Endothelial cell of umbilical vein (primary cell): ENCODE measurements at regions not wholly inside any gene's neighbourhood (a gene's known extent, or its start where the extent isn't known, plus 50 kb on each side); places are given as distances from the start of the nearest gene placed in this dataset.
"Not testable (repeated sequence)": the region's sequence is repeated elsewhere in the genome, so short reads cannot be mapped to it uniquely, and the experiment has no call there.

Experiments used
- BruUV-seq: library from RNA; stranded (reverse); fragments of 400-500 nt; replicated peaks from 2 replicates; lab custom pipeline; 2021; lab: Mats Ljungman, UMichigan
- CTCF ChIA-PET: fragments of 300-600, 350-600 bp; sonication (Branson Sonifier 250); formaldehyde crosslinking; loops from one replicate; lab custom pipeline; 2021; ENCODE audit warnings: antibody characterized with exemption, inconsistent platforms; lab: Charles Lee
- POLR2A ChIA-PET: fragments of 300-600, 350-600 bp; sonication (Branson Sonifier 250); formaldehyde crosslinking; loops from one replicate; lab custom pipeline; 2021; ENCODE audit warnings: antibody characterized with exemption, inconsistent platforms; lab: Charles Lee
- DNase-seq: peaks from one replicate; pipeline ENCODE4 v3.0.0-alpha.2; 2011; ENCODE audit warnings: low read depth, low spot score
- FAIRE-seq: peaks from 2 replicates; lab custom pipeline; 2011; peaks lifted over from hg19 to GRCh38; lab: Jason Lieb, UNC
- H2AFZ ChIP-seq: 2 replicates; pipeline ENCODE4 v1.6.0; 2012; ENCODE audit warnings: low read depth, low read length, control low read depth, inconsistent platforms
- H3K27ac ChIP-seq: 2 replicates; pipeline ENCODE4 v1.5.1; 2011; ENCODE audit warnings: low read depth, mild to moderate bottlenecking, control low read depth, low read length, moderate library complexity; ENCODE audit not compliant: insufficient read depth
- H3K27me3 ChIP-seq, 2 experiments: 2 replicates each; pipeline versions ENCODE4 v1.6.0 to v1.6.1; 2011; ENCODE audit warnings: low read length in 2 of 2, mixed read lengths in 1 of 2; ENCODE audit not compliant: control insufficient read depth in 2 of 2, insufficient read depth in 2 of 2
- H3K36me3 ChIP-seq, 2 experiments: 2 replicates in 1 of 2; 3 replicates in 1 of 2; pipeline ENCODE4 v1.5.1; 2011; ENCODE audit warnings: low read length in 2 of 2, mild to moderate bottlenecking in 1 of 2, moderate library complexity in 1 of 2; ENCODE audit not compliant: control insufficient read depth in 2 of 2, insufficient read depth in 2 of 2; ENCODE audit errors: extremely low read depth in 1 of 2
- H3K4me1 ChIP-seq: 3 replicates; pipeline ENCODE4 v1.5.1; 2011; ENCODE audit warnings: mild to moderate bottlenecking, low read length; ENCODE audit not compliant: control insufficient read depth, insufficient read depth; ENCODE audit errors: extremely low read depth
- H3K4me2 ChIP-seq: 2 replicates; pipeline ENCODE4 v1.6.1; 2011; ENCODE audit warnings: low read length, control low read depth, mixed read lengths; ENCODE audit not compliant: insufficient read depth
- H3K4me3 ChIP-seq, 3 experiments: fragments of 200-600 bp in 1 of 3; sonication (generic), shearing (Covaris generic) in 1 of 3; replicated peaks in 1 of 3; 2 replicates each; pipeline ENCODE4 v1.5.1; 2011 to 2016; ENCODE audit warnings: control low read depth in 3 of 3, low read length in 3 of 3, mild to moderate bottlenecking in 2 of 3, inconsistent platforms in 1 of 3, low read depth in 1 of 3, moderate library complexity in 1 of 3; ENCODE audit not compliant: insufficient read depth in 1 of 3
- H3K79me2 ChIP-seq: 2 replicates; pipeline ENCODE4 v1.6.0; 2012; ENCODE audit warnings: low read length, inconsistent platforms; ENCODE audit not compliant: control insufficient read depth, insufficient read depth
- H3K9ac ChIP-seq: replicated peaks from 2 replicates; pipeline ENCODE3; 2011; ENCODE audit warnings: low read length, control low read depth; ENCODE audit not compliant: insufficient read depth; ENCODE audit errors: extremely low read depth
- H3K9me1 ChIP-seq: replicated peaks from 3 replicates; pipeline ENCODE4 v1.6.0; 2011; ENCODE audit warnings: mild to moderate bottlenecking, low read length; ENCODE audit not compliant: control insufficient read depth, insufficient read depth; ENCODE audit errors: extremely low read depth
- H3K9me3 ChIP-seq: replicated peaks from 2 replicates; pipeline ENCODE4 v1.5.1; 2012; ENCODE audit warnings: low read length, inconsistent platforms; ENCODE audit not compliant: control insufficient read depth, insufficient read depth
- H4K20me1 ChIP-seq: replicated peaks from 2 replicates; pipeline ENCODE3; 2011; ENCODE audit warnings: mild to moderate bottlenecking, low read length; ENCODE audit not compliant: control insufficient read depth, insufficient read depth; ENCODE audit errors: extremely low read depth
- EZH2 ChIP-seq: IDR thresholded peaks from 2 replicates; pipeline ENCODE4 v1.6.1; 2012; ENCODE audit warnings: borderline replicate concordance, low read depth, mild to moderate bottlenecking, moderate library complexity, low read length, inconsistent platforms; ENCODE audit not compliant: severe bottlenecking
- FOS ChIP-seq: IDR thresholded peaks from 2 replicates; pipeline ENCODE4 v1.6.1; 2011; ENCODE audit warnings: mild to moderate bottlenecking, low read length, moderate library complexity, borderline replicate concordance; ENCODE audit not compliant: insufficient read depth
- GATA2 ChIP-seq: IDR thresholded peaks from 2 replicates; pipeline ENCODE4 v1.7.0; 2011; ENCODE audit warnings: low read depth, mild to moderate bottlenecking, moderate library complexity, mixed read lengths, low read length; ENCODE audit not compliant: insufficient read length, insufficient read depth
- JUN ChIP-seq: IDR thresholded peaks from 2 replicates; pipeline ENCODE4 v1.6.1; 2011; ENCODE audit warnings: borderline replicate concordance, low read depth; ENCODE audit not compliant: insufficient read length, insufficient read depth
- MYC ChIP-seq: IDR thresholded peaks from one replicate; pipeline ENCODE4 v1.6.1; 2011; ENCODE audit warnings: mild to moderate bottlenecking, low read depth, low read length
- POLR2A ChIP-seq: IDR thresholded peaks from 2 replicates; pipeline ENCODE4 v1.6.1; 2012; ENCODE audit warnings: low read depth, mild to moderate bottlenecking, control low read depth, low read length
- POLR2AphosphoS5 ChIP-seq: IDR thresholded peaks from 2 replicates; pipeline ENCODE4 v1.6.1; 2012; ENCODE audit warnings: low read depth, mild to moderate bottlenecking, control low read depth, low read length, moderate library complexity; ENCODE audit not compliant: insufficient read depth
- dilution Hi-C: fragments of 300-500 bp; cut with MboI; formaldehyde crosslinking; loops from one replicate; pipeline ENCODE4 v1.15.0; 2019; ENCODE audit warnings: low sequenced_read_pairs; ENCODE audit not compliant: extremely low pct_ligation_motif_present
- intact Hi-C: fragments of 100-400 bp; cut with micrococcal nuclease; formaldehyde crosslinking; loops from one replicate; pipeline ENCODE4 v1.10.0; 2022
- TF ChIP-seq, protein P1 (sequence below), 2 donors: IDR thresholded peaks; 1 replicate in 1 of 2; 2 replicates in 1 of 2; pipeline ENCODE4 v1.5.1; 2011; ENCODE audit warnings: low read length in 2 of 2, mild to moderate bottlenecking in 2 of 2, moderate library complexity in 2 of 2, control low read depth in 1 of 2, inconsistent platforms in 1 of 2, low read depth in 1 of 2; ENCODE audit not compliant: insufficient read depth in 1 of 2; ENCODE audit errors: extremely low read depth in 1 of 2
- TF ChIP-seq, protein P2 (sequence below): IDR thresholded peaks from 2 replicates; pipeline ENCODE4 v1.6.1; 2011; ENCODE audit not compliant: insufficient read depth, insufficient read length

- no peaks in the 10 kb centered on the region for H3K9me1 ChIP-seq
- no peak overlapping the region for H3K27ac ChIP-seq
- FAIRE-seq (no peak), DNase-seq (no peak)
- no peaks in the 10 kb centered on the region for H3K4me1 ChIP-seq
- no peaks in the 10 kb centered on the region for H3K9me3 ChIP-seq
- no peak overlapping the region for H2AFZ ChIP-seq
- H3K4me3 ChIP-seq: no peak overlapping the region
- no peak overlapping the region for H3K9ac ChIP-seq
- dilution Hi-C loops: no loop called here
- H3K36me3 ChIP-seq: no peaks in the 10 kb centered on the region
- BruUV-seq: no TSS peak
- no peaks in the 10 kb centered on the region for H3K79me2 ChIP-seq
- ChIA-PET POLR2A (no interaction called here), CTCF (no interaction called here)
- intact Hi-C loops: no loop called here
- H4K20me1 ChIP-seq: no peaks in the 10 kb centered on the region
- H3K27me3 ChIP-seq: no peaks in the 10 kb centered on the region
- H3K4me2 ChIP-seq: no peak overlapping the region
- TF ChIP-seq POLR2AphosphoS5 (no peak), GATA2 (no peak), MYC (no peak), JUN (no peak), POLR2A (no peak), EZH2 (no peak), FOS (no peak)
- TF ChIP-seq, protein P1, sequence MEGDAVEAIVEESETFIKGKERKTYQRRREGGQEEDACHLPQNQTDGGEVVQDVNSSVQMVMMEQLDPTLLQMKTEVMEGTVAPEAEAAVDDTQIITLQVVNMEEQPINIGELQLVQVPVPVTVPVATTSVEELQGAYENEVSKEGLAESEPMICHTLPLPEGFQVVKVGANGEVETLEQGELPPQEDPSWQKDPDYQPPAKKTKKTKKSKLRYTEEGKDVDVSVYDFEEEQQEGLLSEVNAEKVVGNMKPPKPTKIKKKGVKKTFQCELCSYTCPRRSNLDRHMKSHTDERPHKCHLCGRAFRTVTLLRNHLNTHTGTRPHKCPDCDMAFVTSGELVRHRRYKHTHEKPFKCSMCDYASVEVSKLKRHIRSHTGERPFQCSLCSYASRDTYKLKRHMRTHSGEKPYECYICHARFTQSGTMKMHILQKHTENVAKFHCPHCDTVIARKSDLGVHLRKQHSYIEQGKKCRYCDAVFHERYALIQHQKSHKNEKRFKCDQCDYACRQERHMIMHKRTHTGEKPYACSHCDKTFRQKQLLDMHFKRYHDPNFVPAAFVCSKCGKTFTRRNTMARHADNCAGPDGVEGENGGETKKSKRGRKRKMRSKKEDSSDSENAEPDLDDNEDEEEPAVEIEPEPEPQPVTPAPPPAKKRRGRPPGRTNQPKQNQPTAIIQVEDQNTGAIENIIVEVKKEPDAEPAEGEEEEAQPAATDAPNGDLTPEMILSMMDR (IDR thresholded peaks at IDR 0.05; ENCODE audit: extremely low read depth in 1 of 2, insufficient read depth in 1 of 2, low read depth in 1 of 2, low read length in 2 of 2): no peak
- TF ChIP-seq, protein P2, sequence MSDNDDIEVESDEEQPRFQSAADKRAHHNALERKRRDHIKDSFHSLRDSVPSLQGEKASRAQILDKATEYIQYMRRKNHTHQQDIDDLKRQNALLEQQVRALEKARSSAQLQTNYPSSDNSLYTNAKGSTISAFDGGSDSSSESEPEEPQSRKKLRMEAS: no peak
These were observed 269.8 kb downstream of the SV2B start for GRCh38 chr15:91369823-91370222.

GRCh38 chr15:91371345-91371744 lies 271.3 kb downstream of the SV2B start:
- H3K9me1 ChIP-seq, H3K9ac ChIP-seq, CTCF ChIA-PET, intact Hi-C loops, H3K4me3 ChIP-seq, H3K27ac ChIP-seq, H3K9me3 ChIP-seq, H3K36me3 ChIP-seq, POLR2A ChIA-PET, BruUV-seq, H3K4me2 ChIP-seq, FAIRE-seq, H3K27me3 ChIP-seq, dilution Hi-C loops, H4K20me1 ChIP-seq, DNase-seq, H3K4me1 ChIP-seq, H2AFZ ChIP-seq, H3K79me2 ChIP-seq: not testable (repeated sequence)
